ENCODE measurements at regions not wholly inside any gene's neighbourhood (a gene's known extent, or its start where the extent isn't known, plus 50 kb on each side); places are given as distances from the start of the nearest gene placed in this dataset.

GRCh38 chrX:85503258-85504158, 124.0 kb upstream of the POF1B start:
- Histone ChIP-seq H3K4me2 (ENCODE audit: low read length) (no peak overlapping the region), H3K9ac (ENCODE audit: low read length) (no peak overlapping the region), H2AFZ (ENCODE audit: low read depth, low read length) (no peak overlapping the region), H3K4me3 (ENCODE audit: low read length) (no peak overlapping the region), H4K20me1 (ENCODE audit: insufficient read depth, low read length) (no peaks in the 10 kb centered on the region), H3K9me3 (ENCODE audit: insufficient read depth, low read length) (no peaks in the 10 kb centered on the region), H3K27ac (ENCODE audit: low read length) (no peak overlapping the region), H3K79me2 (ENCODE audit: low read length) (no peaks in the 10 kb centered on the region), H3K36me3 (replicated peaks; ENCODE audit: low read depth, low read length) (no peaks in the 10 kb centered on the region), H3K27me3 (ENCODE audit: low read depth, low read length) (no peaks in the 10 kb centered on the region), H3K4me1 (ENCODE audit: low read length) (no peaks in the 10 kb centered on the region)
- TF ChIP-seq, protein P1, sequence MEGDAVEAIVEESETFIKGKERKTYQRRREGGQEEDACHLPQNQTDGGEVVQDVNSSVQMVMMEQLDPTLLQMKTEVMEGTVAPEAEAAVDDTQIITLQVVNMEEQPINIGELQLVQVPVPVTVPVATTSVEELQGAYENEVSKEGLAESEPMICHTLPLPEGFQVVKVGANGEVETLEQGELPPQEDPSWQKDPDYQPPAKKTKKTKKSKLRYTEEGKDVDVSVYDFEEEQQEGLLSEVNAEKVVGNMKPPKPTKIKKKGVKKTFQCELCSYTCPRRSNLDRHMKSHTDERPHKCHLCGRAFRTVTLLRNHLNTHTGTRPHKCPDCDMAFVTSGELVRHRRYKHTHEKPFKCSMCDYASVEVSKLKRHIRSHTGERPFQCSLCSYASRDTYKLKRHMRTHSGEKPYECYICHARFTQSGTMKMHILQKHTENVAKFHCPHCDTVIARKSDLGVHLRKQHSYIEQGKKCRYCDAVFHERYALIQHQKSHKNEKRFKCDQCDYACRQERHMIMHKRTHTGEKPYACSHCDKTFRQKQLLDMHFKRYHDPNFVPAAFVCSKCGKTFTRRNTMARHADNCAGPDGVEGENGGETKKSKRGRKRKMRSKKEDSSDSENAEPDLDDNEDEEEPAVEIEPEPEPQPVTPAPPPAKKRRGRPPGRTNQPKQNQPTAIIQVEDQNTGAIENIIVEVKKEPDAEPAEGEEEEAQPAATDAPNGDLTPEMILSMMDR (IDR thresholded peaks at IDR 0.05; ENCODE audit: low read depth, low read length), result no peak
- TF ChIP-seq EZH2phosphoT487 (IDR thresholded peaks at IDR 0.05; ENCODE audit: low read depth), result no peak

DNA sequence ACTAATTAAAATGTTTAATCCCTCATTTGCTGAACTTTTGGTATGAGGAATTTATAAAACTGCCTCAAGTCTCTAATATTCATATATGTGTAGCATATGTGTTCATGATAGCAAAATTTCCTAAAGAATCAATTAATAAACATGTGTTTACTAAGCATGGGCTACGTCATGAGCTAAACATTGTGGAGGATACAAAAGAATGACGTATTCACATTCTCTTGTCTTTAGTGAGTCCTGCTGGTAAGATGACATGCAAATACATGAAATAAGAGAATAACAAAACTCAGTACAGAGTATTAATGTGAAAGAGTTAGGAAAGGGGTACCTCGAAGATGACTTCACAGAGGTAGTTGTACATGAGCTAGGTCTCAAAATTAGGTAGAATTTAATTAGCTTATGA, 121.9 kb upstream of the POF1B start:
- Histone ChIP-seq H3K4me3 (ENCODE audit: low read length) (no peak overlapping the region), H3K4me1 (ENCODE audit: low read length) (no peaks in the 10 kb centered on the region), H2AFZ (ENCODE audit: low read depth, low read length) (no peak overlapping the region), H3K27me3 (ENCODE audit: low read depth, low read length) (no peaks in the 10 kb centered on the region), H3K4me2 (ENCODE audit: low read length) (no peak overlapping the region), H3K9ac (ENCODE audit: low read length) (no peak overlapping the region), H3K27ac (ENCODE audit: low read length) (no peak overlapping the region), H3K36me3 (replicated peaks; ENCODE audit: low read depth, low read length) (no peaks in the 10 kb centered on the region), H3K9me3 (ENCODE audit: insufficient read depth, low read length) (no peaks in the 10 kb centered on the region), H3K79me2 (ENCODE audit: low read length) (no peaks in the 10 kb centered on the region), H4K20me1 (ENCODE audit: insufficient read depth, low read length) (no peaks in the 10 kb centered on the region)
- TF ChIP-seq, protein P1 (IDR thresholded peaks at IDR 0.05; ENCODE audit: low read depth, low read length), result no peak
- no peak for TF ChIP-seq EZH2phosphoT487 (IDR thresholded peaks at IDR 0.05; ENCODE audit: low read depth)

DNA sequence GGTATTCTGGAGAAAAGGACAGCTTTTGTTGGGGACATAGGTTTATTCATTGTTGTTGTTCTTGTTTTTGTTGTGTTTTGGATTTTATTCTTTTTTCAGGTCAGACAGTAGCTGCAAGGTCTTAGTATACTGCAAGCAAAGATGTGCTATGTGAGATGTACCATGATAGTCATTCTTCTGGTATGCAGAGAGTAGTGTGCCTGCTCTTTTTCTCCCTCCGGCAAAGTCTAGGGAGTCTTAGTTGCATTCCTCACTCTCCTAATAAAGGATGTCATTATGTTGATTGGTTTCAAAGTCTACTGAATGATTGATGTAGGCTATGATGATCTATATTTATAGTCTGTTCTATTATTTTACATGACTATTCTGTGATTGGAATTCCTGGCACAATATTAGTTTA, 119.9 kb upstream of the POF1B start:
- no peaks in the 10 kb centered on the region for H3K79me2 ChIP-seq (ENCODE audit: low read length)
- H3K4me1 ChIP-seq (ENCODE audit: low read length), result no peaks in the 10 kb centered on the region
- no peak for TF ChIP-seq EZH2phosphoT487 (IDR thresholded peaks at IDR 0.05; ENCODE audit: low read depth)
- TF ChIP-seq, protein P1 (IDR thresholded peaks at IDR 0.05; ENCODE audit: low read depth, low read length), result no peak
- no peaks in the 10 kb centered on the region for H3K27me3 ChIP-seq (ENCODE audit: low read depth, low read length)
- no peak overlapping the region for H3K4me2 ChIP-seq (ENCODE audit: low read length)
- no peak overlapping the region for H3K9ac ChIP-seq (ENCODE audit: low read length)
- H2AFZ ChIP-seq (ENCODE audit: low read depth, low read length), result no peak overlapping the region
- no peak overlapping the region for H3K27ac ChIP-seq (ENCODE audit: low read length)
- no peaks in the 10 kb centered on the region for H3K9me3 ChIP-seq (ENCODE audit: insufficient read depth, low read length)
- H4K20me1 ChIP-seq (ENCODE audit: insufficient read depth, low read length), result no peaks in the 10 kb centered on the region
- no peak overlapping the region for H3K4me3 ChIP-seq (ENCODE audit: low read length)
- no peaks in the 10 kb centered on the region for H3K36me3 ChIP-seq (replicated peaks; ENCODE audit: low read depth, low read length)

- H3K9me3 ChIP-seq (ENCODE audit: insufficient read depth, low read length), result no peaks in the 10 kb centered on the region
- H3K4me3 ChIP-seq (ENCODE audit: low read length), result no peak overlapping the region
- no peak overlapping the region for H3K9ac ChIP-seq (ENCODE audit: low read length)
- H4K20me1 ChIP-seq (ENCODE audit: insufficient read depth, low read length), result no peaks in the 10 kb centered on the region
- H3K79me2 ChIP-seq (ENCODE audit: low read length), result no peaks in the 10 kb centered on the region
- no peaks in the 10 kb centered on the region for H3K27me3 ChIP-seq (ENCODE audit: low read depth, low read length)
- no peaks in the 10 kb centered on the region for H3K36me3 ChIP-seq (replicated peaks; ENCODE audit: low read depth, low read length)
- no peak overlapping the region for H3K27ac ChIP-seq (ENCODE audit: low read length)
- no peak overlapping the region for H3K4me2 ChIP-seq (ENCODE audit: low read length)
- H2AFZ ChIP-seq (ENCODE audit: low read depth, low read length), result no peak overlapping the region
- TF ChIP-seq, protein P1 (IDR thresholded peaks at IDR 0.05; ENCODE audit: low read depth, low read length), result no peak
- TF ChIP-seq EZH2phosphoT487 (IDR thresholded peaks at IDR 0.05; ENCODE audit: low read depth), result no peak
- H3K4me1 ChIP-seq (ENCODE audit: low read length), result peaks cover 14% of the 10 kb centered on the region
Observed at GRCh38 chrX:85493821-85494220, 114.4 kb upstream of the POF1B start.
